ENCODE measurements at regions not wholly inside any gene's neighbourhood (a gene's known extent, or its start where the extent isn't known, plus 50 kb on each side); places are given as distances from the start of the nearest gene placed in this dataset.
A peak's percentile ranks its signal among the peaks of the same experiment; 100 is the strongest.
"Not testable (repeated sequence)": the region's sequence is repeated elsewhere in the genome, so short reads cannot be mapped to it uniquely, and the experiment has no call there.

DNA sequence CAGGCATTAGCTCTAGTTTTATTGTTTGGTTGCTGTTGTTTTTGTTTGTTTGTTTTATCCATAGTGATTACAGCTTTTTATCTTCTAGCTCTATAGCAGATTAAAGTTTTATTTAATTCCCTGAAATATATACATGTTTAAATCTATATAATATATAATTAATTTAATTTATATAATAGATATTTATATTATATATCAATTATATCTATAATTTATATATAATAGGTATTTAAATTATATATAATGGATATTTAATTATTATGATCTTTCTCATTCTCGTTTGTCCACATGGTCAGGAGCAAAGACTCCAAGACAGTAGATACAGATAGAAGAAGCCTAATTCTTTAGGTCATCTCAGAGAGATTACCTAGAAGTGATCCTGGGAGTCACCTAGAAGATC, 238.8 kb upstream of the GPR149 start:
- no peak for DNase-seq (ENCODE audit: low read depth)

DNA sequence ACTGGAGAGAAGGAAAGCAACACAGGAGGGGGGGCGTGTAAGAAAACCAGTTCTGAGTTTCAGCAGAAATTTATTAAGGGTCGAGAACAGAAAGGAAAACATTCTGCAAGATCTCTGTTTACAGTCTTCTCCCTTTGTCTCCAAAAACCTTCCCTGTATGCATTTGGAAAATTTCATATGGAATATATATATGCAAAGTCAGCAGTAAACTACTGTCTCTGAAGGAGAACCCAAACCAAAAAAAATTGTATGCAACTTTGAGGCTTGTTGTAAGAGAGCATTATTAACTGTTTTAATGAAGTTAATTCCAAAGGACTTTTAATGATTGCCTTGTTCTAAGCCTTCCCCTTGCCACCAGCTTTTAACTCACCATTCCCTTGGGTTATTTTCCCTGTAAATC, 238.2 kb upstream of the GPR149 start:
- no peak for DNase-seq (ENCODE audit: low read depth)

DNA sequence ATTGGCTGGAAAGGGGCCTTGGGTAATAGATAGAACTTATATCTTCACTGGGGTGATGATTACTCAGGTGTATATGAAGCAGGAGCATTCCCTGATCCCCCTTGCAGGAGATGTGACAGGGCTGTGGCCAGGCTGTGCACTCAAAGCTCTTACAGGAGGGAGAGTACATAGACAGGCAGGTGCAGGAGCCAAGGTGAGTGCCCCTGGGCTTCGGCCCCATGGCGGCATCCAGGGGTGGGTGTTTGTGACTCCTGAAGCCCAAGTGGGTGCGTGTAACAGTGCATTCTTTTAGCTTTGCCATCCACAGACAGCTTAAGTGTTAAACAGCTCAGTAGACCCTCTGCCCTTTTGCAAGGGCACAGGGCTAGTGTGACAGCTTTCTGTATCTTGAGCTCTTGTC, 236.6 kb upstream of the GPR149 start:
- DNase-seq (ENCODE audit: low read depth) = no peak

DNA sequence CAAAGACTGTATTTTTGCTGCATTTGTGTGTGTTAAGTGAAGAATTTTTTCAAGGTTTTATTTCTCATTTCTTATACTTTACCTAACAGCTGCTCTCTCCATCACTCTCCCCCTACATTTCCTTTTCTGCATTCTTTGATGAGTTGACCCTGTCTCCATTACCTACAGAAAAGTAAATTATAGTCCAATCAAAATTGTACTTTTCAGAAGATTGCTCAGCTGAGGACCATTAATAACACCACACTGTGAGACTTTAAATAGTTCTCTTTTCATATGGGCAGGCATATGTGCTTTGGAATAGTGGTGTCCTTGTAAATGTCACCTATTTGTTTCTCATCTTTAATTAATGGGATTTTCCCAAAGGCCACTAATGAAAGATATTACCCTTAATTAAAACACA, 234.7 kb upstream of the GPR149 start:
- DNase-seq (ENCODE audit: low read depth) = no peak

DNA sequence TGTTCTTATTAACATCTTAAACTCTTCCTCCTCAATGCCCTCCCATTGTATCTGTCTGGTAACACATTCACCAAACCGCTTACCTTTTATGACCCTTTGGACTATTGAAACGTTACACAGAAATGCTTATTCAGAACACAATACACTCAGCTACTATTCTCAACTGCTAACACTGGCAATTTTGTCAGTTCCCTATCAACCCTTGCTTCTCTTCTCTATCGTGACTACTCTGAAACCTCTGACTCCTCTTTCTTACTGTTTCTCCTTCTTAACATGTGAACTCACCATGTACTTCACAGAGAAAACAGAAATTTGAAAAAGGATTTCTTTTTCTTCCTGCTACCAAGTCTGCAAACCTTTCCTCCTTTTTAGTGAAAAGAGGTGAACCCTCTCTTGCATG, 232.9 kb upstream of the GPR149 start:
- no peak for DNase-seq (ENCODE audit: low read depth)

- DNase-seq (ENCODE audit: low read depth) = no peak
These were observed 230.8 kb upstream of the GPR149 start for GRCh38 chr3:154660811-154661210.

GRCh38 chr3:154658000-154658399, 228.0 kb upstream of the GPR149 start:
- no peak for DNase-seq (ENCODE audit: low read depth)

GRCh38 chr3:154657218-154657617, 227.2 kb upstream of the GPR149 start:
- DNase-seq (ENCODE audit: low read depth) = peak; percentile 3

DNA sequence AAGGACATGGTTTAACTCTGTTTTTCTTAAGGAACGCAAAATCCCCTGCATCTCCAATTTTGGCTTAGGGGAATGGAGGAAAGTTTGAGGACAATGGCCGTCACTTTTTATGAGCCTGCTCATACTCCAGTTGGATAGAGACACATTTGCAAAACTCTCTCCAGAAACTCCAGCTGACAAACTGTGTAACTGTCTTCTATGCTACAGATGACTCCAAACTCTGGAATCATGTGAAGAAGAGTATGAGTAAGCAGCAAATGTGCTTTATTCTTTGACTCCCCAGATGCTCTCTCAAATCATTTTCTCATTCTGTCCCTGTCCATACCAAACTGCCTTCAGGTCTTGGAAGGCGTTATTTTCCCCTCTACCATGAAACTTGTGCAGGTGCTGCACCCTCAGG, 226.5 kb upstream of the GPR149 start:
- no peak for DNase-seq (ENCODE audit: low read depth)

DNA sequence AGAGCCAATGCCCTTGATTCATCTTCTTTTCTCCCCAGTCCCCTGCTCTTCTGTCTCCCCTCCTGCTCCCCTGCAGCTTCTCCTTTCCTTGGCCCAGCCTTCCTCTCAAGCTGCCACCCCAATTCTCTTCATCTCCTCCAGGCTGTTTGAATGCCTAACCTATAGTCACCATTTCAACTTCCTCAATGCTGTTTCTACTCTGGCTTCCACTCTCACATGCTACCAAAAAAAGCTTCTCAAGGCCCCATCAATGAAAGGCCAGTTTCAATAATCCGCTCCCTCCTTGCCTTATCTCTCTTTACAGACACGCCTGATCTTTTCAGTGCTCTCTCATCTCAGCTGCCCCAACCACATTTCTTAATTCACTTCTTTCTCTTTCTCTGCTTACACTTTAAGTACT, 212.2 kb upstream of the GPR149 start:
- no peak for DNase-seq (ENCODE audit: low read depth)

GRCh38 chr3:154625756-154626155, 195.8 kb upstream of the GPR149 start:
- no peak for DNase-seq (ENCODE audit: low read depth)

GRCh38 chr3:154619621-154620020, 189.6 kb upstream of the GPR149 start:
- DNase-seq (ENCODE audit: low read depth) = not testable (repeated sequence)

DNA sequence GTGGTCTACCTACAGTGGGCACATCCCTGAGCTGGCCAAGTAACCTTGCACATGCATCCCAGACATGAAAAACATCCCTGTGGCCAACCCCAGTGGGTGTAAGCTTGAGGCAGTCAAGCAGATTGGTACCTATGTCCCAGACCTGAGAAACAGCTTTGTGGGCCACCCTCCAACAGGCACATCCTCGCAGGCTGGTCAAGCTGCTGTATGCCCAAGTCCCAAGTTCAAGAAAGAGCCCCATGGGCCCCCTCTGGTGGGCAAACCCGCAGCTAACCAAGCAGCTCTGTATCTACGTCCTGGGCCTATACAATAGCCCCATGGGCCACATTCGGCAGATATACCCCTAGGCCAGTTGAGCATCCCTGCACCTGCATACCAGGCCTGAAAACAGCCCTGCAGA, 186.3 kb upstream of the GPR149 start:
- DNase-seq (ENCODE audit: low read depth) = no peak

DNA sequence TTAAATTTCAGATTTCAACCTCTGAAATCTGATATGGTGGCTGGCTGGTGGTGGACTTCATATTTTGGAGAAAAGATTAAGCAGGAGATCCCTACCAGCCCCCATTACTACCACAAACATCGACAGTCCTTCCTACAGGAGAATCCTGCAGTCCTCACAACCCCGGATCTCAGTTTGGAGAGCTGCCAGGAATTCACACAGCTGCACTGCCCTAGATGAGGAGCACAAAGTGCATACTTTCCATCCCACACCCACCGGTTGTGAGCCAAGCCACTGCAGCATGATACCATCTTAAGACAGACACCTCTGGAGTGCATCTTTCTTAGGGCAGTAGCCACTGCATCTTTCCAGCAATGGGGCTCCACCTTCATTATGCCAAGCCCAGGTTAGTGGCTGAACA, 185.5 kb upstream of the GPR149 start:
- DNase-seq (ENCODE audit: low read depth) = peak; percentile 1

DNA sequence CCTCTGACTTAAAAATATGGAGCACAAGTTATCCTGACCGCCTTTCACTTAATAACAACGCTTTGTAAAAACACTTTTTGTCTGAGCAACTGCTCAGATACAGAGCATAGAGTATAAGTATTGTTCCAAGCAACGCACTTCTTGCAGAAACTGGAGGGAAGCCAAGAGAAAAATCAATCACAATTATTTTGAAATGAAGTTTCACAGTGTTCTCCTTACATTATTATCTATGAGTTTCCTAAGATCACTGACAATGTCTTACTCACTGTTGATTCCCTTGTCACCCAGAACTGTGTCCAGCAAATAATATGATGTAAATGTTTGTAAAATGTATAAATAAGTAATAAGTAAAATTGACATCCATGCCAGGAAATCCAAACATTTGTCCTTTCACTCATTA, 184.6 kb upstream of the GPR149 start:
- DNase-seq (ENCODE audit: low read depth) = no peak

DNA sequence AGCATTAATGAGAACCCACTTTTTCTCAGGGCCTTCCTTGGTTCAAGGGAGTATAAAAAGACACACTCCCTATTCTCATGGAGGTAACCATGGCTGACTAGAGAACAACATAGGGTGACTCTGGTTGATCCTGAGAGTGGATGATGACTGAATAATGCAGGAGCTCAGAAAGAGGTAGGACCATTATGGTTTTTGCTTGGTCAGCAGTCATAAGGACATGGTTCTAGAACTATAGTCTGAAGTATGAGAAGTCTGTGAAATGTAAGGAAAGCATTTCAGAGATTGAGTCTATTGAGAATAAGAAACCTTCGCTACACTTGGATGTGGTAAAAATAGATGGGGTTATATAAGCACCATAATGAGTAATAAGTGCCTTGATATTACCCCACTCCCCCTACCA, 184.1 kb upstream of the GPR149 start:
- no peak for DNase-seq (ENCODE audit: low read depth)

GRCh38 chr3:154602241-154602640, 172.3 kb upstream of the GPR149 start:
- no peak for DNase-seq (ENCODE audit: low read depth)

GRCh38 chr3:154598166-154598565, 168.2 kb upstream of the GPR149 start:
- DNase-seq (ENCODE audit: low read depth) = no peak

GRCh38 chr3:154590675-154591384, 160.8 kb upstream of the GPR149 start:
- no peak for DNase-seq (ENCODE audit: low read depth)

GRCh38 chr3:154588831-154589230, 158.8 kb upstream of the GPR149 start:
- no peak for DNase-seq (ENCODE audit: low read depth)

DNA sequence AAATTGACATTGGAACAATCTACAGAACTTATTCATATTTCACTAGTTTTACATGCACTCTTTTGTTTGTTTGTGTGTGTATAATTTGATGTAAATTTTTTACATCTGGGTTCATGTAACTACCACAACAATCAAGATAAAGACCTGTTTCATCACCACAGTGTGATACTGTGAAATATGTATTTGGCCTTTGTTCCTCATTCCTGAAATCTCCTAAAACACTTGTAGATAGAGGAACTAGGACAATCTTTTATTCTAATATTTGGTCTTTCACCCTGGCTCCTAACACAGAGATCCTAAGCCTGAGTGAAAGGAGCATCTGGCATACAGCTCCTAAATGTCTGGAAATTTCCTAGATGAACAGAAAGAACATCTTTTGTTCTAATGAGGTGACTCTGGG, 155.0 kb upstream of the GPR149 start:
- DNase-seq (ENCODE audit: low read depth) = no peak

DNA sequence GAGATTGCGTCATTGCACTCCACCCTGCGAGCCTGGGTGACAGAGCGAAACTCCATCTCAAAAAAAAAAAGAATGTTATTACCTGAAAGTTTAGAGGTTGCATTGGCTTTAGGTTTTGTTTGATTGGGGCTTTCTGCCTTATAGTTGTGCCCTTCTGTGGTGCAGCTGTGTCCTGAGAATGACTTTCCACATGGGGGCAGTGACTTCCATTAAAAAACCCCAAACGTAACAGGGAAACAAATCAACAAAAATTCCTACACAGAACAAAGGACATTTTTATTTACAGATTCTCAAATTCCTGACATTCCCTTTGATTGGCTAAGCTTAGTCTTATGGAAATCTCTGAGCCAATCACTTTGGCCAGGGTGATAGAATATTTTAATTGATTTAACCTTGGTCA, 154.1 kb upstream of the GPR149 start:
- DNase-seq (ENCODE audit: low read depth) = no peak

DNA sequence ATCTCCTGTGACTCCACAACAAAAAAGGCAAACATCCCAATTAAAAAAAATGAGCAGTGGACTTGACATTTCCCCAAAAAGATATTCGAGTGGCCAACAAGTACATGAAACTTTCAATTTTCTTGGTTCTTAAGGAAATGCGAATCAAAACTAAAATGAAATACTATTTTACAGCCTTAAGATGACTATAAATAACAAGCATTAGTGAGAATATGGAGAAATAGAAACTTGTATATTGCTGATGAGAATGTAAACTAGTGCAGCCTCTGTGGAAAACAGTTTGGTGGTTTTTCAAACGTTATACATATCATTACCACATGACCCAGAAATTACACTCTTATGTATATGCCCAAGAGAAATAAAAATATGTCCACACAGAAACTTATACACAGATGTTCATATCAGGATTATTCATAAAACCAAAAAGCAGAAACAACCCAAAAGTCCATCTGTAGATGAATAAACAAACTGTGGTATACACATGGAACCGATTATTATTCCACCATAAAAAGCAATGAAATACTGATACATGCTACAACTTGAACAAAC, 153.2 kb upstream of the GPR149 start:
- no peak for DNase-seq (ENCODE audit: low read depth)

DNA sequence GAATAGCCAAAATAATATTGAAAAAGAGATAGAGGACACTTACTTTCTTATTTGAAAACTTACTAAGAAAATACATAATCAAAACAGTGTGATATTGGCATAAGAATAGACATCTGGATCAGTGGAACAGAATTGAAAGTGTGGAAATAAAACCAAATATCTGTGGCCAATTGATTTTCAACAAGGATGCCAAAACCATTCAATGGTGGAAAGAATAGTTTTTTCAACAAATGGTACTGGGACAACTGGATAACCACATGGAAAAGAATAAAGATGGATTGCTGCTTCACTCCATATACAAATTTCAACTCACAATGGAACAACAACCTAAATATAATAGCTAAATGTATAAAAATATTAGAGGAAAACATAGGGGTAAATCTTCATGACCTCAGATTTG, 152.5 kb upstream of the GPR149 start:
- no peak for DNase-seq (ENCODE audit: low read depth)
